Fibroblast of skin of right quadriceps (primary cell): ENCODE measurements at regions not wholly inside any gene's neighbourhood (a gene's known extent, or its start where the extent isn't known, plus 50 kb on each side); places are given as distances from the start of the nearest gene placed in this dataset.
"Not testable (repeated sequence)": the region's sequence is repeated elsewhere in the genome, so short reads cannot be mapped to it uniquely, and the experiment has no call there.

Experiments used
- DNase-seq: peaks from one replicate; pipeline ENCODE4 v3.0.0-alpha.2; 2013

- no peak for DNase-seq
Measured at GRCh38 chr13:32828711-32829110, 187.5 kb upstream of the KL start.

- no peak for DNase-seq
Measured at GRCh38 chr13:32829269-32829668, 187.0 kb upstream of the KL start.

GRCh38 chr13:32829676-32830335 lies 186.4 kb upstream of the KL start:
- peak; percentile 24 for DNase-seq

- no peak for DNase-seq
Measured at GRCh38 chr13:32830336-32831031, 185.7 kb upstream of the KL start.

- no peak for DNase-seq
Measured at GRCh38 chr13:32837307-32837972, 178.8 kb upstream of the KL start.

GRCh38 chr13:32837973-32838927 lies 178.0 kb upstream of the KL start:
- DNase-seq, result no peak

GRCh38 chr13:32838945-32839344 lies 177.3 kb upstream of the KL start:
- no peak for DNase-seq

GRCh38 chr13:32840113-32840512 lies 176.1 kb upstream of the KL start:
- no peak for DNase-seq

- no peak for DNase-seq
Measured at GRCh38 chr13:32840989-32841713, 175.1 kb upstream of the KL start.

- no peak for DNase-seq
Measured at GRCh38 chr13:32845952-32846950, 170.0 kb upstream of the KL start.

GRCh38 chr13:32847976-32848375 lies 168.2 kb upstream of the KL start:
- DNase-seq, result not testable (repeated sequence)

GRCh38 chr13:32849369-32849768 lies 166.9 kb upstream of the KL start:
- DNase-seq, result no peak

GRCh38 chr13:32850316-32851052 lies 165.7 kb upstream of the KL start:
- peak; percentile 41 for DNase-seq

- DNase-seq, result no peak
Measured at GRCh38 chr13:32851083-32852069, 164.8 kb upstream of the KL start.

GRCh38 chr13:32852526-32852925 lies 163.7 kb upstream of the KL start:
- no peak for DNase-seq

GRCh38 chr13:32857077-32857476 lies 159.1 kb upstream of the KL start:
- DNase-seq, result no peak

- no peak for DNase-seq
Measured at GRCh38 chr13:32857689-32858088, 158.5 kb upstream of the KL start.

- DNase-seq, result no peak
Measured at GRCh38 chr13:32859707-32860292, 156.4 kb upstream of the KL start.

- no peak for DNase-seq
Measured at GRCh38 chr13:32861304-32861703, 154.9 kb upstream of the KL start.
